Neutrophil (primary cell): ENCODE measurements at regions not wholly inside any gene's neighbourhood (a gene's known extent, or its start where the extent isn't known, plus 50 kb on each side); places are given as distances from the start of the nearest gene placed in this dataset.
"Not testable (repeated sequence)": the region's sequence is repeated elsewhere in the genome, so short reads cannot be mapped to it uniquely, and the experiment has no call there.

ENCODE experiments used
- H3K27ac ChIP-seq: fragments of 200-600 bp; sonication (generic); 2 replicates; pipeline ENCODE4 v1.5.1; 2016; ENCODE audit warnings: mild to moderate bottlenecking, moderate library complexity
- H3K27me3 ChIP-seq: fragments of 200-600 bp; sonication (generic); 2 replicates; pipeline ENCODE4 v1.6.0; 2016; ENCODE audit warnings: mild to moderate bottlenecking
- H3K36me3 ChIP-seq: fragments of 200-600 bp; sonication (generic); 2 replicates; pipeline ENCODE4 v1.5.1; 2017
- H3K4me1 ChIP-seq, 2 experiments: fragments of 200-600 bp in 1 of 2; sonication (generic) in 1 of 2; 1 replicate in 1 of 2; 2 replicates in 1 of 2; pipeline versions ENCODE4 v1.5.1 to v1.6.1; 2013 to 2016; ENCODE audit warnings: low read depth in 1 of 2, low read length in 1 of 2, mild to moderate bottlenecking in 1 of 2, moderate library complexity in 1 of 2; ENCODE audit not compliant: control insufficient read depth in 1 of 2, insufficient read depth in 1 of 2
- H3K4me3 ChIP-seq, 2 experiments: fragments of 200-600 bp in 1 of 2; sonication (generic) in 1 of 2; 1 replicate in 1 of 2; 2 replicates in 1 of 2; pipeline ENCODE4 v1.5.1; 2013 to 2016; ENCODE audit warnings: low read depth in 1 of 2, low read length in 1 of 2, mild to moderate bottlenecking in 1 of 2, moderate library complexity in 1 of 2
- H3K9me3 ChIP-seq: fragments of 200-600 bp; sonication (generic); 2 replicates; pipeline ENCODE4 v1.5.1; 2016
- TF ChIP-seq, protein P1 (sequence below): fragments of 200-600 bp; sonication (generic); IDR thresholded peaks from 2 replicates; pipeline ENCODE4 v1.5.1; 2016; ENCODE audit warnings: antibody characterized with exemption

DNA sequence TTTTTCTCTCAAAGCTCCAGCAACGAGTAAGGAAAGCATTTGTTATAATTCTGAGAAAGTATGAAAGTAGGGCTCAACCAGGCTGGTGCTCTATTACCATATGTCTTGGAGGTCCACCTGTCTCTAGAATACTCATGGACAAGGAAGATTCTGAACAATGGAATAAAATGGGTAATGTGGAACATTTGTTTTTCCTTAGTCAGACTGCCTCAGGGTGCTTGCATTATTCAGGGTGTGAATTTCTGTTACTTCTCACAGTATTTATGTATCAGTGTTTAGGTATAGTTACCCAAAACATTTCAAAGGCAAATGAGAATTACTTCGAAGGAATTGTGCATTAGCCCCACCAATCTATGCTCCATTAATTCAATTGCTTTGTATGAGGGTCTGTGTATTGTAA is 586.2 kb upstream of the CITED2 start:
- Histone ChIP-seq H3K4me1 (no peaks in the 10 kb centered on the region), H3K9me3 (no peaks in the 10 kb centered on the region), H3K27ac (no peak overlapping the region), H3K36me3 (no peaks in the 10 kb centered on the region), H3K4me3 (no peak overlapping the region), H3K27me3 (no peaks in the 10 kb centered on the region)
- TF ChIP-seq, protein P1, sequence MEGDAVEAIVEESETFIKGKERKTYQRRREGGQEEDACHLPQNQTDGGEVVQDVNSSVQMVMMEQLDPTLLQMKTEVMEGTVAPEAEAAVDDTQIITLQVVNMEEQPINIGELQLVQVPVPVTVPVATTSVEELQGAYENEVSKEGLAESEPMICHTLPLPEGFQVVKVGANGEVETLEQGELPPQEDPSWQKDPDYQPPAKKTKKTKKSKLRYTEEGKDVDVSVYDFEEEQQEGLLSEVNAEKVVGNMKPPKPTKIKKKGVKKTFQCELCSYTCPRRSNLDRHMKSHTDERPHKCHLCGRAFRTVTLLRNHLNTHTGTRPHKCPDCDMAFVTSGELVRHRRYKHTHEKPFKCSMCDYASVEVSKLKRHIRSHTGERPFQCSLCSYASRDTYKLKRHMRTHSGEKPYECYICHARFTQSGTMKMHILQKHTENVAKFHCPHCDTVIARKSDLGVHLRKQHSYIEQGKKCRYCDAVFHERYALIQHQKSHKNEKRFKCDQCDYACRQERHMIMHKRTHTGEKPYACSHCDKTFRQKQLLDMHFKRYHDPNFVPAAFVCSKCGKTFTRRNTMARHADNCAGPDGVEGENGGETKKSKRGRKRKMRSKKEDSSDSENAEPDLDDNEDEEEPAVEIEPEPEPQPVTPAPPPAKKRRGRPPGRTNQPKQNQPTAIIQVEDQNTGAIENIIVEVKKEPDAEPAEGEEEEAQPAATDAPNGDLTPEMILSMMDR: no peak

- Histone ChIP-seq H3K4me1 (no peaks in the 10 kb centered on the region), H3K27ac (no peak overlapping the region), H3K9me3 (no peaks in the 10 kb centered on the region), H3K4me3 (no peak overlapping the region), H3K27me3 (no peaks in the 10 kb centered on the region), H3K36me3 (no peaks in the 10 kb centered on the region)
- TF ChIP-seq, protein P1: no peak
These were observed 581.1 kb upstream of the CITED2 start for GRCh38 chr6:139955366-139956155.

- TF ChIP-seq, protein P1: no peak
- Histone ChIP-seq H3K36me3 (no peaks in the 10 kb centered on the region), H3K4me1 (no peaks in the 10 kb centered on the region), H3K4me3 (no peak overlapping the region), H3K27me3 (no peaks in the 10 kb centered on the region), H3K27ac (no peak overlapping the region), H3K9me3 (no peaks in the 10 kb centered on the region)
These were observed 580.1 kb upstream of the CITED2 start for GRCh38 chr6:139954463-139955071.

- not testable (repeated sequence) for H3K4me3 ChIP-seq, H3K36me3 ChIP-seq, H3K9me3 ChIP-seq, H3K27me3 ChIP-seq, H3K4me1 ChIP-seq, H3K27ac ChIP-seq
These were observed 579.3 kb upstream of the CITED2 start for GRCh38 chr6:139953780-139954179.

DNA sequence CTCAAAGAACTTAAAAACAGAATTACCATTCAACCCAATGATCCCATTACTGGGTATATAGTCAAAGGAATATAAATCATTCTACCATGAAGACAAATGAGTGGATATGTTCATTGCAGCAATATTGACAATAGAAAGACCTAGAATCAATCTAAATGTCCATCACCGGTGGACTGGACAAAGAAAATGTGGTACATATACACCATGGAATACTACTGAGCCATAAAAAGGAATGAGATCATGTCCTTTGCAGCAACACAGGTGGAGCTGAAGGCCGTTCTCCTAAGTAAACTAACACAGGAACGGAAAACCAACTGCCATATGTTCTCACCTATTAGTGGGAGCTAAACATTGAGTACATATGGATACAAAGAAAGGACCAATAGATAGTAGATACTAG is 576.7 kb upstream of the CITED2 start:
- no peaks in the 10 kb centered on the region for H3K4me1 ChIP-seq
- H3K27me3 ChIP-seq: no peaks in the 10 kb centered on the region
- H3K9me3 ChIP-seq: no peaks in the 10 kb centered on the region
- TF ChIP-seq, protein P1: no peak
- no peak overlapping the region for H3K27ac ChIP-seq
- H3K36me3 ChIP-seq: no peaks in the 10 kb centered on the region
- no peak overlapping the region for H3K4me3 ChIP-seq

- Histone ChIP-seq H3K9me3 (no peaks in the 10 kb centered on the region), H3K4me1 (peaks cover 5 to 16% of the 10 kb centered on the region in 2 experiments), H3K27me3 (no peaks in the 10 kb centered on the region), H3K36me3 (no peaks in the 10 kb centered on the region), H3K4me3 (no peak overlapping the region), H3K27ac (no peak overlapping the region)
- TF ChIP-seq, protein P1: no peak
These were observed 570.5 kb upstream of the CITED2 start for GRCh38 chr6:139944976-139945375.
